ENCODE measurements at regions not wholly inside any gene's neighbourhood (a gene's known extent, or its start where the extent isn't known, plus 50 kb on each side); places are given as distances from the start of the nearest gene placed in this dataset.

DNA sequence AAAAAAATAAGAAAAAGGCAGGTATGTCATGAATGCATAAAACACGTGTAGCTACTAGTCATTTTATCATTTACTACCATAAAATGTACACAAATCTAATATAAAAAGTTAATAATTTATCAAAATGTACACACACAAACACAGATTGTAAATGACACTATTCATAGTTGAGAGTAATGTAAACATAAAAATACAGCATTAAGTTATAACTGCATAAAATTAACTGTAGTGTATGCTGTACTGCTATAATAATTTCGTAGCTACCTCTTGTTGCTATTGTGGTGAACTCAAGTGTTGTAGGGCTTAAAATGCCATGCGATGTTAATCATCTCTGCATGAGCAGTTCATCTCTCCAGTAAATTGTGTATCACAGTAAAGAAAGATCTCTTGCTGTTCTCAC is 170.0 kb downstream of the MRPL14 start:
- TF ChIP-seq, protein P1, sequence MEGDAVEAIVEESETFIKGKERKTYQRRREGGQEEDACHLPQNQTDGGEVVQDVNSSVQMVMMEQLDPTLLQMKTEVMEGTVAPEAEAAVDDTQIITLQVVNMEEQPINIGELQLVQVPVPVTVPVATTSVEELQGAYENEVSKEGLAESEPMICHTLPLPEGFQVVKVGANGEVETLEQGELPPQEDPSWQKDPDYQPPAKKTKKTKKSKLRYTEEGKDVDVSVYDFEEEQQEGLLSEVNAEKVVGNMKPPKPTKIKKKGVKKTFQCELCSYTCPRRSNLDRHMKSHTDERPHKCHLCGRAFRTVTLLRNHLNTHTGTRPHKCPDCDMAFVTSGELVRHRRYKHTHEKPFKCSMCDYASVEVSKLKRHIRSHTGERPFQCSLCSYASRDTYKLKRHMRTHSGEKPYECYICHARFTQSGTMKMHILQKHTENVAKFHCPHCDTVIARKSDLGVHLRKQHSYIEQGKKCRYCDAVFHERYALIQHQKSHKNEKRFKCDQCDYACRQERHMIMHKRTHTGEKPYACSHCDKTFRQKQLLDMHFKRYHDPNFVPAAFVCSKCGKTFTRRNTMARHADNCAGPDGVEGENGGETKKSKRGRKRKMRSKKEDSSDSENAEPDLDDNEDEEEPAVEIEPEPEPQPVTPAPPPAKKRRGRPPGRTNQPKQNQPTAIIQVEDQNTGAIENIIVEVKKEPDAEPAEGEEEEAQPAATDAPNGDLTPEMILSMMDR (IDR thresholded peaks at IDR 0.05; ENCODE audit: extremely low read depth, low read depth, low read length): no peak
- H3K9me3 ChIP-seq (ENCODE audit: low read depth, low read length): no peaks in the 10 kb centered on the region
- H3K27me3 ChIP-seq (ENCODE audit: insufficient read depth, low read length): no peaks in the 10 kb centered on the region
- no peaks in the 10 kb centered on the region for H4K20me1 ChIP-seq (ENCODE audit: insufficient read depth, low read length)
- H3K4me3 ChIP-seq (ENCODE audit: insufficient read depth, low read length): no peak overlapping the region
- no peaks in the 10 kb centered on the region for H3K4me1 ChIP-seq (ENCODE audit: insufficient read depth, low read length)
- no peaks in the 10 kb centered on the region for H3K79me2 ChIP-seq (ENCODE audit: insufficient read depth, low read length)
- no peak overlapping the region for H3K27ac ChIP-seq (ENCODE audit: low read depth, low read length)
- no peak overlapping the region for H3K4me2 ChIP-seq (ENCODE audit: insufficient read depth, low read length)
- no peaks in the 10 kb centered on the region for H3K36me3 ChIP-seq (ENCODE audit: insufficient read depth, low read length)
- DNase-seq (ENCODE audit: insufficient read length, low spot score, missing footprints): no peak
- no peak overlapping the region for H2AFZ ChIP-seq (ENCODE audit: low read length)

DNA sequence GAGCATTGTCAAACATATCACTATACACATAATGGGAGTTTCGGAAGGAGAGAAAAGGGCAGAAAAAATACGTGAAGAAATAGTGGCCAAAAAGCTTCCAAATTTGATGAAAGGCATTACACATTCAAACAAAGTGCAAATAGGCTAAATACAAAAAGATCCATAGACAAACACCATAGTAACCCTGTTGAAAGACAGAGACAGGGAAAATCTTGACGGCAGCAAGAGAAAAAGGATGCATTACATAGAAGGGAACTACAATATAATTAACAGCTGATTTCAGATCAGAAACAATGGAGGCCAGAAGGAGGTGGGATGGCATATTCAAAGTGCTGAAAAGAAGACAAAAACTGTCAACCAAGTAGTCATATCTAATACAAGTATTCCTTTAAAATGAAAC is 170.8 kb downstream of the MRPL14 start:
- H3K9me3 ChIP-seq (ENCODE audit: low read depth, low read length): no peaks in the 10 kb centered on the region
- no peaks in the 10 kb centered on the region for H3K4me1 ChIP-seq (ENCODE audit: insufficient read depth, low read length)
- TF ChIP-seq, protein P1 (IDR thresholded peaks at IDR 0.05; ENCODE audit: extremely low read depth, low read depth, low read length): no peak
- no peak overlapping the region for H3K4me3 ChIP-seq (ENCODE audit: insufficient read depth, low read length)
- no peak for DNase-seq (ENCODE audit: insufficient read length, low spot score, missing footprints)
- H3K27ac ChIP-seq (ENCODE audit: low read depth, low read length): no peak overlapping the region
- H3K36me3 ChIP-seq (ENCODE audit: insufficient read depth, low read length): no peaks in the 10 kb centered on the region
- H3K27me3 ChIP-seq (ENCODE audit: insufficient read depth, low read length): no peaks in the 10 kb centered on the region
- H3K4me2 ChIP-seq (ENCODE audit: insufficient read depth, low read length): no peak overlapping the region
- H3K79me2 ChIP-seq (ENCODE audit: insufficient read depth, low read length): no peaks in the 10 kb centered on the region
- H2AFZ ChIP-seq (ENCODE audit: low read length): no peak overlapping the region
- no peaks in the 10 kb centered on the region for H4K20me1 ChIP-seq (ENCODE audit: insufficient read depth, low read length)

DNA sequence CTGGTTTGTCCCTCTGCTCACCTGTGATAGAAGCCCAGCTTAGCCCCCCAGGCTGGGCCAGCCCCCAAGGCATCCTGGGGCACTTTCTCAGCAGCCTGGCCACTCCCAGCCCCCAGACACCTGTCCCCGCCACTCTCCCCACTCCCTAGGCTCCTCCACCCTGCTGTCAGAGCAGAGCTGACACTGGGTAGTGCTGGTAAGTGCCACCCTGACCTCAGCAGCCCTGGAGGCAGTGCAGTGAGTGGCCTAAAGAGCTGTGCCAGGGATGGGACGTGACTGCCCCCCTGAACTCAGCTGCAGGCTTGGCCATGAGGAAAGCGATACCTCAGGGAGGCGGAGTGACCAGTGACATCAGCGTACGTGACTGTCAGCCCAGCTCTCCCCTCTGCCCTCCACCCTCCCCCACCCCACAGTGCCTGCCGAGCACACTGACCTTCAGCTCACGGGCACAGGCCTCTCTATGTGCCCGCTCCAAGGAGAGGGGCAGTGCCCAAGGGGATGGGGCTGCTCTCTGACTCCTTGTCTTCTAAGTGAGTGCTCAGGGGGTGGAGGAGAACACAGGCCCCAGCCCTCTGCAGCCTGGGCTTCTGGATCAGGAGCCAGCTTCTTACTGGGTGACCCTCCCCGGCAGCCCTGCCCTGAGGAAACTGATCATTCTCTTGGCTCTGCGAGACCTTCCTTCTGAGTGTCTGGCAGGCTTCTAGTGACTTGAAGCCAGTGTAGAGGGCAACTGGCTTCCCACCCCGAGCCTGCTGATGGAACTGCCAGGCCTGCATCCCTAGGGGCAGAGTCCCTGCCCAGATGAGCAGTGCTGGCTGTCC is 172.7 kb downstream of the MRPL14 start:
- no peak for DNase-seq (ENCODE audit: insufficient read length, low spot score, missing footprints)
- Histone ChIP-seq H3K36me3 (ENCODE audit: insufficient read depth, low read length) (no peaks in the 10 kb centered on the region), H3K4me1 (ENCODE audit: insufficient read depth, low read length) (no peaks in the 10 kb centered on the region), H3K79me2 (ENCODE audit: insufficient read depth, low read length) (no peaks in the 10 kb centered on the region), H4K20me1 (ENCODE audit: insufficient read depth, low read length) (no peaks in the 10 kb centered on the region), H3K4me2 (ENCODE audit: insufficient read depth, low read length) (no peak overlapping the region), H3K4me3 (ENCODE audit: insufficient read depth, low read length) (no peak overlapping the region), H3K27ac (ENCODE audit: low read depth, low read length) (no peak overlapping the region), H2AFZ (ENCODE audit: low read length) (no peak overlapping the region), H3K9me3 (ENCODE audit: low read depth, low read length) (no peaks in the 10 kb centered on the region), H3K27me3 (ENCODE audit: insufficient read depth, low read length) (no peaks in the 10 kb centered on the region)
- TF ChIP-seq, protein P1 (IDR thresholded peaks at IDR 0.05; ENCODE audit: extremely low read depth, low read depth, low read length): no peak

DNA sequence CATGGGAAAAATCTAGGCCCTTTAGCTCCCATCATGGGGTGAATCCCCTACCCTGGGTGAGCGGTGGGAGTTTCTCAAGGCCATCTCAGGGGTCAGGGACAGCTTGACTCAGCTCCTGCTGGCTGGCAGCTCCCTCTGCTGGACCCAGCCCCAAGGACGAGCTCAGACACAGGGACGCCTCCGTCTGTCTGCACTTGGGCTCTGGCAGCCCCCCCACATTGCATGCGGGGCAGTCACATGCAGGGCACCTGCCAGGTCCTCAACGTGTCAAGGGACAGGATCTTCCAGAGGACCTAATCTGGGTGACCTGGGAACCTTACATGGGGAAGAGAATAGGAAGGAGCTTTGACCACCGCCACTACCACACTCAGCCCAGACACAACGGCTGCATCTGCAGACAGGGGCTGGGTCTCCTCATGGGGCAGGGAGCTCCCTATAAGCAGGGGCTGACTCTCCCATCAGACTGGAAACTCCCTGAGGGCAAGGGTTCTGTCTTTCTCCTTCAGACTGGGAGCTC is 173.4 kb downstream of the MRPL14 start:
- no peaks in the 10 kb centered on the region for H3K36me3 ChIP-seq (ENCODE audit: insufficient read depth, low read length)
- no peak overlapping the region for H3K4me2 ChIP-seq (ENCODE audit: insufficient read depth, low read length)
- H3K9me3 ChIP-seq (ENCODE audit: low read depth, low read length): no peaks in the 10 kb centered on the region
- H4K20me1 ChIP-seq (ENCODE audit: insufficient read depth, low read length): no peaks in the 10 kb centered on the region
- H3K4me1 ChIP-seq (ENCODE audit: insufficient read depth, low read length): no peaks in the 10 kb centered on the region
- H3K4me3 ChIP-seq (ENCODE audit: insufficient read depth, low read length): no peak overlapping the region
- TF ChIP-seq, protein P1 (IDR thresholded peaks at IDR 0.05; ENCODE audit: extremely low read depth, low read depth, low read length): peak; percentile 46
- no peaks in the 10 kb centered on the region for H3K27me3 ChIP-seq (ENCODE audit: insufficient read depth, low read length)
- no peak for DNase-seq (ENCODE audit: insufficient read length, low spot score, missing footprints)
- no peak overlapping the region for H3K27ac ChIP-seq (ENCODE audit: low read depth, low read length)
- H2AFZ ChIP-seq (ENCODE audit: low read length): no peak overlapping the region
- H3K79me2 ChIP-seq (ENCODE audit: insufficient read depth, low read length): no peaks in the 10 kb centered on the region

Data from osteoblast (primary cell).